NCI-H774 (cell line): ENCODE measurements at regions not wholly inside any gene's neighbourhood (a gene's known extent, or its start where the extent isn't known, plus 50 kb on each side); places are given as distances from the start of the nearest gene placed in this dataset.

ENCODE experiments used
- DNase-seq: peaks from one replicate; lab custom pipeline; 2025; lab: John Stamatoyannopoulos, UW

- no peak for DNase-seq
Measured at GRCh38 chr16:73817526-73818324, 478.9 kb upstream of the PSMD7 start.

GRCh38 chr16:73813527-73813926 lies 483.1 kb upstream of the PSMD7 start:
- DNase-seq = no peak

GRCh38 chr16:73804456-73804855 lies 492.2 kb upstream of the PSMD7 start:
- no peak for DNase-seq

GRCh38 chr16:73798471-73798870 lies 498.1 kb upstream of the PSMD7 start:
- no peak for DNase-seq

GRCh38 chr16:73797115-73797514 lies 499.5 kb upstream of the PSMD7 start:
- no peak for DNase-seq

- no peak for DNase-seq
Measured at GRCh38 chr16:73796241-73796640, 500.4 kb upstream of the PSMD7 start.

- DNase-seq = no peak
Measured at GRCh38 chr16:73794994-73795393, 501.6 kb upstream of the PSMD7 start.

GRCh38 chr16:73793871-73794437 lies 502.7 kb upstream of the PSMD7 start:
- DNase-seq = no peak

GRCh38 chr16:73793260-73793659 lies 503.4 kb upstream of the PSMD7 start:
- DNase-seq = no peak

- no peak for DNase-seq
Measured at GRCh38 chr16:73792199-73793020, 504.2 kb upstream of the PSMD7 start.

- DNase-seq = no peak
Measured at GRCh38 chr16:73781297-73781696, 515.3 kb upstream of the PSMD7 start.

- no peak for DNase-seq
Measured at GRCh38 chr16:73778887-73779286, 517.7 kb upstream of the PSMD7 start.

GRCh38 chr16:73775841-73776388 lies 520.7 kb upstream of the PSMD7 start:
- DNase-seq = no peak

- no peak for DNase-seq
Measured at GRCh38 chr16:73771196-73772064, 525.2 kb upstream of the PSMD7 start.

- DNase-seq = no peak
Measured at GRCh38 chr16:73768786-73769203, 527.8 kb upstream of the PSMD7 start.

GRCh38 chr16:73764321-73764720 lies 532.3 kb upstream of the PSMD7 start:
- no peak for DNase-seq

GRCh38 chr16:73756289-73757178 lies 540.1 kb upstream of the PSMD7 start:
- no peak for DNase-seq

- no peak for DNase-seq
Measured at GRCh38 chr16:73753931-73754330, 542.7 kb upstream of the PSMD7 start.

- no peak for DNase-seq
Measured at GRCh38 chr16:73750639-73751038, 546.0 kb upstream of the PSMD7 start.

- DNase-seq = no peak
Measured at GRCh38 chr16:73747328-73747727, 549.3 kb upstream of the PSMD7 start.

- DNase-seq = no peak
Measured at GRCh38 chr16:73746554-73746953, 550.1 kb upstream of the PSMD7 start.
